ENCODE measurements at regions not wholly inside any gene's neighbourhood (a gene's known extent, or its start where the extent isn't known, plus 50 kb on each side); places are given as distances from the start of the nearest gene placed in this dataset.

GRCh38 chr5:174850565-174851169 is 126.3 kb downstream of the MSX2 start:
- POLR2A ChIA-PET (ENCODE audit: low non-redundant PET), result no interaction called here
- intact Hi-C loops (cut with micrococcal nuclease; ENCODE audit: unreplicated experiment), result no loop called here
- Histone ChIP-seq H3K9me3 (ENCODE audit: low read depth, low read length, poor library complexity, severe bottlenecking) (no peaks in the 10 kb centered on the region), H3K4me3 (ENCODE audit: low read depth, low read length, poor library complexity, severe bottlenecking) (no peak overlapping the region), H3K27me3 (replicated peaks; ENCODE audit: insufficient read depth, low read depth, low read length, poor library complexity) (peaks cover 11% of the 10 kb centered on the region), H3K4me1 (ENCODE audit: insufficient read depth, low read length, poor library complexity, severe bottlenecking) (no peaks in the 10 kb centered on the region), H3K27ac (ENCODE audit: low read depth, low read length, poor library complexity, severe bottlenecking) (no peak overlapping the region), H3K36me3 (ENCODE audit: insufficient read depth, low read length, poor library complexity, severe bottlenecking) (no peaks in the 10 kb centered on the region)
- TF ChIP-seq, protein P1, sequence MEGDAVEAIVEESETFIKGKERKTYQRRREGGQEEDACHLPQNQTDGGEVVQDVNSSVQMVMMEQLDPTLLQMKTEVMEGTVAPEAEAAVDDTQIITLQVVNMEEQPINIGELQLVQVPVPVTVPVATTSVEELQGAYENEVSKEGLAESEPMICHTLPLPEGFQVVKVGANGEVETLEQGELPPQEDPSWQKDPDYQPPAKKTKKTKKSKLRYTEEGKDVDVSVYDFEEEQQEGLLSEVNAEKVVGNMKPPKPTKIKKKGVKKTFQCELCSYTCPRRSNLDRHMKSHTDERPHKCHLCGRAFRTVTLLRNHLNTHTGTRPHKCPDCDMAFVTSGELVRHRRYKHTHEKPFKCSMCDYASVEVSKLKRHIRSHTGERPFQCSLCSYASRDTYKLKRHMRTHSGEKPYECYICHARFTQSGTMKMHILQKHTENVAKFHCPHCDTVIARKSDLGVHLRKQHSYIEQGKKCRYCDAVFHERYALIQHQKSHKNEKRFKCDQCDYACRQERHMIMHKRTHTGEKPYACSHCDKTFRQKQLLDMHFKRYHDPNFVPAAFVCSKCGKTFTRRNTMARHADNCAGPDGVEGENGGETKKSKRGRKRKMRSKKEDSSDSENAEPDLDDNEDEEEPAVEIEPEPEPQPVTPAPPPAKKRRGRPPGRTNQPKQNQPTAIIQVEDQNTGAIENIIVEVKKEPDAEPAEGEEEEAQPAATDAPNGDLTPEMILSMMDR (conservative IDR thresholded peaks at IDR 0.05; ENCODE audit: low read depth, low read length), result no peak
- no peak for TF ChIP-seq EZH2 (IDR thresholded peaks at IDR 0.05; ENCODE audit: borderline replicate concordance, low read depth, low read length, poor library complexity, severe bottlenecking)
- CTCF ChIA-PET, result no interaction called here
- no peak for DNase-seq (ENCODE audit: low spot score)
- BruUV-seq (replicated peaks), result no TSS peak

DNA sequence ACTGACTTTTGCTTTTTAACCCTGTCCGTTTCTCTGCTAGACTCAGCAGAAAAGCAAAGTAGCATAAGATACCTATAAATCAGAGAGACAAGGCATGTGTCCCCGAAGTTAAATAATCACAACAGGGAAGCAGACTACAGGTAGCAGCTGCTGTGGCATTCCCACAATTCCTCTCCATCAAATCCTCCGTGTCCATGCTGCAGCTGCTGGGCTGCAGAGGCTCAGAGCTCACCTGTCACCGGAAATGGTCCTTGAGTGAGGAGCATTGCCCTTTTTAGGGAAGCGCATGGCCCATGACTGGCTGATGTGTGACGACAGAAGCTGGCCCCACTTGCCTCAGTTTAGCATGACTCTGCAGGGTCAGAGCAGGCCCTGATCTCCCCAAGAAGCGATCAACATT is 125.0 kb downstream of the MSX2 start:
- intact Hi-C loops (cut with micrococcal nuclease; ENCODE audit: unreplicated experiment), result no loop called here
- TF ChIP-seq EZH2 (IDR thresholded peaks at IDR 0.05; ENCODE audit: borderline replicate concordance, low read depth, low read length, poor library complexity, severe bottlenecking), result no peak
- TF ChIP-seq, protein P1 (conservative IDR thresholded peaks at IDR 0.05; ENCODE audit: low read depth, low read length), result no peak
- CTCF ChIA-PET, result no interaction called here
- no peaks in the 10 kb centered on the region for H3K4me1 ChIP-seq (ENCODE audit: insufficient read depth, low read length, poor library complexity, severe bottlenecking)
- no peak overlapping the region for H3K27ac ChIP-seq (ENCODE audit: low read depth, low read length, poor library complexity, severe bottlenecking)
- peaks cover 11% of the 10 kb centered on the region for H3K27me3 ChIP-seq (replicated peaks; ENCODE audit: insufficient read depth, low read depth, low read length, poor library complexity)
- no TSS peak for BruUV-seq (replicated peaks)
- DNase-seq (ENCODE audit: low spot score), result no peak
- POLR2A ChIA-PET (ENCODE audit: low non-redundant PET), result no interaction called here
- no peaks in the 10 kb centered on the region for H3K9me3 ChIP-seq (ENCODE audit: low read depth, low read length, poor library complexity, severe bottlenecking)
- no peaks in the 10 kb centered on the region for H3K36me3 ChIP-seq (ENCODE audit: insufficient read depth, low read length, poor library complexity, severe bottlenecking)
- no peak overlapping the region for H3K4me3 ChIP-seq (ENCODE audit: low read depth, low read length, poor library complexity, severe bottlenecking)

DNA sequence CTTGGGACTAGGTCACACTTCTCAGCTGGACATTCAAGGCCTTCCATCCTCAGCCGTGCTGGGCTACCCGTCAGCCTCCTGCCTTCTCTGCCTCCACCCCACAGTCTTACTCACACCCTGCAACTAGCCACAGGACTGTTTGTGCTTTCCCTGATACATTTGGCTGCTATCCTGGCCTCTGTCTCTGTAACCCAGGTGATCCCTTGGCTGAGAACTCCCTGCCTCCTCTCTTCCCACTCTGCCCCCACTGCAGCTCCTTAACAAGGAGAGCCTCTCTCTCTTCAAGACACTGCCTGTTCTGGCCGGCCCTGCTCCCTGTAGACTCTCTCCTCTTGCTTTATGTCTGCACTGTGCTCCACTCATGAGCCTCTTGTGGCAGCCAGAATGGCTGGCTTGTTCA is 120.6 kb downstream of the MSX2 start:
- Histone ChIP-seq H3K36me3 (ENCODE audit: insufficient read depth, low read length, poor library complexity, severe bottlenecking) (no peaks in the 10 kb centered on the region), H3K27ac (ENCODE audit: low read depth, low read length, poor library complexity, severe bottlenecking) (no peak overlapping the region), H3K27me3 (replicated peaks; ENCODE audit: insufficient read depth, low read depth, low read length, poor library complexity) (peaks cover 5% of the 10 kb centered on the region), H3K4me1 (ENCODE audit: insufficient read depth, low read length, poor library complexity, severe bottlenecking) (no peaks in the 10 kb centered on the region), H3K4me3 (ENCODE audit: low read depth, low read length, poor library complexity, severe bottlenecking) (no peak overlapping the region), H3K9me3 (ENCODE audit: low read depth, low read length, poor library complexity, severe bottlenecking) (no peaks in the 10 kb centered on the region)
- intact Hi-C loops (cut with micrococcal nuclease; ENCODE audit: unreplicated experiment), result no loop called here
- no peak for TF ChIP-seq EZH2 (IDR thresholded peaks at IDR 0.05; ENCODE audit: borderline replicate concordance, low read depth, low read length, poor library complexity, severe bottlenecking)
- TF ChIP-seq, protein P1 (conservative IDR thresholded peaks at IDR 0.05; ENCODE audit: low read depth, low read length), result no peak
- DNase-seq (ENCODE audit: low spot score), result no peak
- ChIA-PET POLR2A (ENCODE audit: low non-redundant PET) (no interaction called here), CTCF (no interaction called here)
- no TSS peak for BruUV-seq (replicated peaks)

All from A673 (cell line).